Heart right ventricle (tissue), 16 donors: ENCODE measurements at regions not wholly inside any gene's neighbourhood (a gene's known extent, or its start where the extent isn't known, plus 50 kb on each side); places are given as distances from the start of the nearest gene placed in this dataset.

Experiments
- ATAC-seq, 8 donors: fragments of 200-7000 bp; cut with Tn5 transposase; one replicate each; pipeline ENCODE4 v1.9.1; 2020; ENCODE audit warnings: mild to moderate bottlenecking in 8 of 8, moderate library complexity in 8 of 8, moderate number of reproducible peaks in 1 of 8
- DNase-seq, 2 donors: peaks; one replicate each; pipeline ENCODE4 v3.0.0-alpha.2; 2020
- H3K27ac ChIP-seq, 10 donors: fragments of 200-600 bp; sonication (generic) in 2 of 10; one replicate each; pipeline versions ENCODE4 v1.5.0 to v1.8.0; 2020 to 2022; ENCODE audit warnings: mild to moderate bottlenecking in 3 of 10
- H3K27me3 ChIP-seq, 7 donors: fragments of 200-600 bp; one replicate each; pipeline ENCODE4 v1.8.0; 2021 to 2022; ENCODE audit warnings: mild to moderate bottlenecking in 2 of 7
- H3K36me3 ChIP-seq, 9 donors: fragments of 200-600 bp; sonication (generic) in 1 of 9; one replicate each; pipeline versions ENCODE4 v1.5.0 to v1.8.0; 2020 to 2022; ENCODE audit warnings: mild to moderate bottlenecking in 2 of 9
- H3K4me1 ChIP-seq, 9 donors: fragments of 200-600 bp; sonication (generic) in 1 of 9; one replicate each; pipeline versions ENCODE4 v1.5.0 to v1.8.0; 2020 to 2022; ENCODE audit warnings: mild to moderate bottlenecking in 4 of 9
- H3K4me3 ChIP-seq, 10 donors: fragments of 200-600 bp; sonication (generic) in 2 of 10; one replicate each; pipeline versions ENCODE4 v1.5.0 to v1.8.0; 2020 to 2022; ENCODE audit warnings: mild to moderate bottlenecking in 7 of 10, moderate library complexity in 2 of 10
- H3K9me3 ChIP-seq, 11 donors: fragments of 200-600 bp in 10 of 11; sonication (generic) in 2 of 11; one replicate each; pipeline versions ENCODE4 v1.5.0 to v1.8.0; 2013 to 2022; ENCODE audit warnings: mild to moderate bottlenecking in 2 of 11, control low read depth in 1 of 11, moderate library complexity in 1 of 11
- CTCF ChIP-seq, 9 donors: fragments of 200-600 bp; sonication (generic) in 2 of 9; IDR thresholded peaks; one replicate each; pipeline versions ENCODE4 v1.5.0 to v1.8.0; 2021 to 2022; ENCODE audit warnings: antibody characterized with exemption in 9 of 9, mild to moderate bottlenecking in 5 of 9, moderate library complexity in 1 of 9
- WGBS, 2 donors: extraction: QIAGEN DNeasy Blood & Tissue Kit; methylation state at CpG; one replicate each; pipeline ENCODE4 v1.1.7; 2013; ENCODE audit warnings: inconsistent platforms in 1 of 2; 5-methylcytosine and 5-hydroxymethylcytosine counted together
- intact Hi-C, 10 donors: fragments of 100-400 bp; cut with DNase I; formaldehyde crosslinking; loops; one replicate each; pipeline versions ENCODE4 v1.11.1 to v1.14.2; 2022
- donor health status: Arrhythmogenic right ventricular cardiomyopathy.
- donor health status: ischemic (EF 13 %, LVEDD 7.1; RV severe dilation, severe dysfunction).
- donor health status: healthy with polysubstance abuse.
- donor health status: DM: no; HTN: yes; CAD: no.
- donor health status: DM: no; HTN: no; CAD: no.
- donor health status: ischemic (EF 25% LVEDD 6.9; RV normal size, moderate dysfunction).
- donor health status: ischemic (EF 25% LVEDD 5.7; RV mildly dilated, moderate dysfunction).
- donor health status: healthy.
- donor health status: DM: yes; HTN: yes; CAD: no.
- donor health status: Ischemic cardiomyopathy.
- donor health status: ischemic (EF 35%, LVEDD 5.7; RV mildly dilated, moderate dysfunction).
- donor health status: nonischemic (EF 11% LVEDD 7.7; RV severe dilation, severe dysfunction).
- donor health status: DM: yes; HTN: yes; CAD: no.
- donor health status: PGD.
- donor health status: ischemic (EF 29% LVEDD 5.4; RV normal size, mild dysfunction).
- donor health status: nonischemic (EF 23%, LVEDD 6.1; RV moderate dilation, normal function).

- intact Hi-C loops = no loop called here
- Histone ChIP-seq H3K27ac (no peak overlapping the region), H3K27me3 (peaks cover 0 to 8% (median 0%) of the 10 kb centered on the region in 7 donors), H3K9me3 (no peaks in the 10 kb centered on the region), H3K4me3 (no peak overlapping the region), H3K4me1 (no peaks in the 10 kb centered on the region), H3K36me3 (no peaks in the 10 kb centered on the region)
- no peak for TF ChIP-seq CTCF (IDR thresholded peaks at IDR 0.05)
- no peak for DNase-seq
- WGBS, 2 donors = 63 to 70% methylated on average over 1 of the region's 1 CpG
- ATAC-seq = no peak
These were observed 460.7 kb upstream of the RPS6KA3 start for GRCh38 chrX:20727447-20727846.

- WGBS, 2 donors = 76 to 78% methylated on average over 2 of the region's 2 CpGs
- H3K27ac ChIP-seq = no peak overlapping the region
- no peaks in the 10 kb centered on the region for H3K4me1 ChIP-seq
- no peak overlapping the region for H3K4me3 ChIP-seq
- intact Hi-C loops = no loop called here
- H3K27me3 ChIP-seq = no peaks in the 10 kb centered on the region
- no peak for TF ChIP-seq CTCF (IDR thresholded peaks at IDR 0.05)
- H3K36me3 ChIP-seq = no peaks in the 10 kb centered on the region
- no peak for DNase-seq
- no peak for ATAC-seq
- no peaks in the 10 kb centered on the region for H3K9me3 ChIP-seq
These were observed 454.4 kb upstream of the RPS6KA3 start for GRCh38 chrX:20720954-20721626.

GRCh38 chrX:20718592-20719380 is 452.1 kb upstream of the RPS6KA3 start:
- ATAC-seq = no peak
- H3K9me3 ChIP-seq = no peaks in the 10 kb centered on the region
- intact Hi-C loops = no loop called here
- no peaks in the 10 kb centered on the region for H3K4me1 ChIP-seq
- no peaks in the 10 kb centered on the region for H3K36me3 ChIP-seq
- no peak for DNase-seq
- WGBS, 2 donors = 53 to 62% methylated on average over 3 of the region's 3 CpGs
- no peaks in the 10 kb centered on the region for H3K27me3 ChIP-seq
- no peak overlapping the region for H3K4me3 ChIP-seq
- no peak overlapping the region for H3K27ac ChIP-seq
- no peak for TF ChIP-seq CTCF (IDR thresholded peaks at IDR 0.05)

GRCh38 chrX:20715176-20715575 is 448.5 kb upstream of the RPS6KA3 start:
- Histone ChIP-seq H3K27me3 (no peaks in the 10 kb centered on the region), H3K4me1 (no peaks in the 10 kb centered on the region), H3K4me3 (no peak overlapping the region), H3K27ac (no peak overlapping the region), H3K9me3 (no peaks in the 10 kb centered on the region), H3K36me3 (no peaks in the 10 kb centered on the region)
- intact Hi-C loops = no loop called here
- no peak for TF ChIP-seq CTCF (IDR thresholded peaks at IDR 0.05)
- WGBS, 2 donors = 70 to 80% methylated on average over 3 of the region's 3 CpGs
- no peak for DNase-seq
- no peak for ATAC-seq
